ENCODE measurements at regions not wholly inside any gene's neighbourhood (a gene's known extent, or its start where the extent isn't known, plus 50 kb on each side); places are given as distances from the start of the nearest gene placed in this dataset.

- no peak for DNase-seq (ENCODE audit: low read depth in 2 of 2, low spot score in 1 of 2)
Measured at GRCh38 chr2:129255610-129256313, 723.7 kb upstream of the RAB6C start.

- DNase-seq (ENCODE audit: low read depth in 2 of 2, low spot score in 1 of 2) = no peak
Measured at GRCh38 chr2:129256642-129257041, 722.8 kb upstream of the RAB6C start.

GRCh38 chr2:129262934-129263333 is 716.5 kb upstream of the RAB6C start:
- DNase-seq (ENCODE audit: low read depth in 2 of 2, low spot score in 1 of 2) = no peak

- DNase-seq (ENCODE audit: low read depth in 2 of 2, low spot score in 1 of 2) = no peak
Measured at GRCh38 chr2:129263939-129264338, 715.5 kb upstream of the RAB6C start.

- DNase-seq (ENCODE audit: low read depth in 2 of 2, low spot score in 1 of 2) = no peak
Measured at GRCh38 chr2:129267559-129267958, 711.9 kb upstream of the RAB6C start.

GRCh38 chr2:129273266-129274037 is 706.0 kb upstream of the RAB6C start:
- DNase-seq (ENCODE audit: low read depth in 2 of 2, low spot score in 1 of 2) = no peak

GRCh38 chr2:129274038-129274415 is 705.4 kb upstream of the RAB6C start:
- no peak for DNase-seq (ENCODE audit: low read depth in 2 of 2, low spot score in 1 of 2)

- no peak for DNase-seq (ENCODE audit: low read depth in 2 of 2, low spot score in 1 of 2)
Measured at GRCh38 chr2:129274918-129275317, 704.5 kb upstream of the RAB6C start.

- DNase-seq (ENCODE audit: low read depth in 2 of 2, low spot score in 1 of 2) = no peak
Measured at GRCh38 chr2:129275706-129276105, 703.8 kb upstream of the RAB6C start.

- no peak for DNase-seq (ENCODE audit: low read depth in 2 of 2, low spot score in 1 of 2)
Measured at GRCh38 chr2:129276978-129277584, 702.4 kb upstream of the RAB6C start.

GRCh38 chr2:129277585-129277981 is 701.9 kb upstream of the RAB6C start:
- no peak for DNase-seq (ENCODE audit: low read depth in 2 of 2, low spot score in 1 of 2)

- no peak for DNase-seq (ENCODE audit: low read depth in 2 of 2, low spot score in 1 of 2)
Measured at GRCh38 chr2:129281791-129282530, 697.5 kb upstream of the RAB6C start.

- no peak for DNase-seq (ENCODE audit: low read depth in 2 of 2, low spot score in 1 of 2)
Measured at GRCh38 chr2:129285012-129285411, 694.5 kb upstream of the RAB6C start.

GRCh38 chr2:129293326-129293725 is 686.1 kb upstream of the RAB6C start:
- DNase-seq (ENCODE audit: low read depth in 2 of 2, low spot score in 1 of 2) = no peak

- no peak for DNase-seq (ENCODE audit: low read depth in 2 of 2, low spot score in 1 of 2)
Measured at GRCh38 chr2:129296396-129296795, 683.1 kb upstream of the RAB6C start.

GRCh38 chr2:129296806-129297205 is 682.7 kb upstream of the RAB6C start:
- no peak for DNase-seq (ENCODE audit: low read depth in 2 of 2, low spot score in 1 of 2)

- DNase-seq (ENCODE audit: low read depth in 2 of 2, low spot score in 1 of 2) = no peak
Measured at GRCh38 chr2:129297430-129297829, 682.0 kb upstream of the RAB6C start.

- DNase-seq (ENCODE audit: low read depth in 2 of 2, low spot score in 1 of 2) = no peak
Measured at GRCh38 chr2:129299338-129299737, 680.1 kb upstream of the RAB6C start.

- DNase-seq (ENCODE audit: low read depth in 2 of 2, low spot score in 1 of 2) = no peak
Measured at GRCh38 chr2:129299756-129300155, 679.7 kb upstream of the RAB6C start.

- no peak for DNase-seq (ENCODE audit: low read depth in 2 of 2, low spot score in 1 of 2)
Measured at GRCh38 chr2:129300456-129300855, 679.0 kb upstream of the RAB6C start.

- DNase-seq (ENCODE audit: low read depth in 2 of 2, low spot score in 1 of 2) = no peak
Measured at GRCh38 chr2:129301431-129301913, 678.0 kb upstream of the RAB6C start.
